SK-N-DZ (cell line): ENCODE measurements at regions not wholly inside any gene's neighbourhood (a gene's known extent, or its start where the extent isn't known, plus 50 kb on each side); places are given as distances from the start of the nearest gene placed in this dataset.
"Not testable (repeated sequence)": the region's sequence is repeated elsewhere in the genome, so short reads cannot be mapped to it uniquely, and the experiment has no call there.

ENCODE experiments used
- DNase-seq: peaks from one replicate; pipeline ENCODE4 v3.0.0-alpha.2; 2015; ENCODE audit warnings: low spot score

DNA sequence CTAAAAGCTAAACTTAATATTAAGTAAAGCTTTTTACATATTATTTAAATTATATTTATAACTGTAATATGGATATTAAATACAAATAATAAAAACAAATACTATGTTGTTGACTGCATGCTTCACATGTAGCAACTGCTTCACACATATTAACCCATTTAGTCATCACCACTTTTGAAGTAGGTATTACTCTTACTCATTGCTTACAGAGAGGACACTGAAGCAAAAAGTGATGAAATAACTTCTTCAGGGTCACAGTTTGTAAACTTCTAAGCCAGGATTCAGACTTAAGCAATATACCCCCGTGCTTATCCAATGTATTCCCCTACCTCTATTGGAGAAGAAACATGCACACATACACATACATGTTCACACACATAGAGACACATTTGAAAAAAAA is 166.6 kb downstream of the DKK2 start:
- no peak for DNase-seq

DNA sequence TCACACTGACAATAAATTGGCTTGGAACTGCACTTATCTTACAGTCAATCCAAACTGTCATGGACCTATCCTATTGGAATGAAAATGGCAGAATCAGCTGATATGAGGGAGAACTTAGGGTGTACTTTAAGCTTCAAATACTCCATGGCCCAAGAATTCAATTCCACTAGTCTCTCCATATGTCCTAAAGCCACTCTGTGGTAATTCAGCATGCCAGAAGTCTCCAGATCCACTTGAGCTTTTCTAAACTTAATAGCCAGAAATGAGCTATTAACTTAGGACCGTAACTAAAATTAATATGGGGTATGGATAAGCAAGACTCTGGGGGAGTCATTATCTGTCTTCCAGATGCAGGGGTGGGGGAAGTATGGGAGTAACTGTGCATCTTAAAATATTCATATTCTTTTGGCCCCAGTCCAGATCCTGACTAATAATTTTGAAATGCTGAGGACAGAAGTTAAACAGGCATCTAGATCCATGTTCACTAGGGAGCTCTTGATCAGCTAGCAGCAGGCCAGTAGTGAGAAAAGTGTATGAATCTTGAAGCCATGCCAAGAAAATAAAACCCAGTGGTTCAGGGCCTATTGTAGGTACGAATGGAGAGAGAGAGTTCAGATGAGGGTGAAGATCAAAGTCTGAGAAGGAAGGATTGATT is 167.6 kb downstream of the DKK2 start:
- DNase-seq, result no peak

DNA sequence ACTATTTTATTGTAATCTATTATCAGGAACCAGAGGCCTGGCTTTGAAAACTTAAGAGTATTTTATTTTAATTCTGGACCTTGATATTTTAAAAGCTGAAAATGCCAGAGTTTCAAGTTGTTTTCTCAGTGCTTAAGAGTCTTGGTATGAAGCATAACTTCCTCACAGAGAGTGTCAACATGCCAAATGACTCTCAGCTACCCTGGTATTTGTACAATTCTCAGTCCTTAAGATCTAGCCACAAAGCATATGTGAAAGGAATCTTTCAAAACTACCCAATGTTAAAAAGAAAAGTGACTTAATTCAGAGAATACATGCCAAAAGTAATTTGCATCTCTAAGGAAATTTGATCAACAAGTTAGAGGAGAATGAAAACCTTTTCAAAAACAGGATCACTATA is 171.9 kb downstream of the DKK2 start:
- DNase-seq, result no peak

DNA sequence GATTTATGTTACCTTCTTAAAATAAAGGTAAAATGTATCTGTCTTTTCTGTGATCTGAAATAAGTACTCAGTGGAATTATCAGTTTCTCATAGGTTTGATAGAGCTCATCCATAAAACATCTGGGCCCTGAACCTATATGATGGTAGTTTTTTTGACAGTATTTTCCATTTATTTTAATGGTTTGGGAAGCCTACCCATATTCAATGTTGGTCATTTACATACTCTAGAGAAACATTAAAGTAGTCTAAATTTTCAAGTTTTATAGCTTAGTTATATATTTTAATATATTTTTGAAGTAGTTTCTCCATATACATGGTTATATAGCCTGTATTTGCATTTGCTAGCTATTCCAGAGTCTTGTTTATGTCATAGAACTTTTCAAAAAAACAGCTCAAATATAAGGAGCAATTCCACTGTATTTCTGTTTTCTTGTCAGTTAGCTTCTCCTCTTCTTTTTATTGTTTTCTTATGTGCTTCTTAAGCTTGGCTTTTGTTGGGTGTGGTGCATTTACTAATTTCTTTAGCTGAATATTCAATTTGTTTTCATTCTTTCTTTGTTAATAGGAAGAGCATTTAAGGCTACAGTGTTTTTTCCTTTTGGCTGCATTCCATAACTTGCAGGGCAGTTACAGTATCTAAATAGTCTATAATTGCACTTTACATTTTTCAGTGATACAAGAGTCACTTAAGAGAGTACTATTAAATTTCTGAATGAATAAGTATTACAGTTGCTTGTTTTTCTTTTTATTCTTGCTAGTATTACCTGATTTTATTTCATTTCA is 181.4 kb downstream of the DKK2 start:
- DNase-seq, result no peak

DNA sequence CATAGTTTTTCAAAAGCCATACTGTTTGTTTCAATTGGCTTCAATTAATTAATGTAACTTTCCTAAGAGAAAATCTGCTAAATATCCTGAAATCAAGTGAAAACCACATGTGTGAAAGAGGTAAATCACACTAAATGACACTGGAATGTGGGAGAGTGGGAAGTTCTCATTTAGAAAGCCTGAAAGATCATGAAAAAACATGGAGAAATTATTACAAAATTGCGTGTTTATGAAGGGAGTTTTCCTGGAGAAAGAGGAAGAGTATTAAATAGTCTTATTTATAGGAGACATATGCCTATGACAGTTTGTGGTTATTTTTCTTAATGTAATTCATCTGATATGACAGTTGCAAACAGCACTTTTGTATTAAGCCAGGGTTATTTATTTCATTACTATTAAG is 183.7 kb downstream of the DKK2 start:
- no peak for DNase-seq

DNA sequence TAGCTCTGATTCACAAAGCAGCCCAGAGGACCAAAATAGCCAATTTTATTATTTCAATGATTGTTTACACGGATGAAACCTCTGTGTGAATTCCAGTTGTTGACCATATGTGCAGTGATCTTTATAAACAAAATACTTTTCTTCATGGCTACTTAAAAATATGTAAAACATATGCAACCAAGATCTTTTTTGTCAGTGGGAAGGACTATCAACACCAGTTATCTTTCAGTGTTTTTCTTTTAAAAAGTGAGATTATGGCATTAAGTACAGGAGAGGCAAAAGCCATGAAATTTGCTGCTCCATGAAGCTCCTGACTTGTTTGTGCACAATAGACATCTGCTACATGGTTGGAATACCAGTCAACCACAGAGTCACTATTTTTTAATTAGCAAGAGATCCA is 184.4 kb downstream of the DKK2 start:
- no peak for DNase-seq

DNA sequence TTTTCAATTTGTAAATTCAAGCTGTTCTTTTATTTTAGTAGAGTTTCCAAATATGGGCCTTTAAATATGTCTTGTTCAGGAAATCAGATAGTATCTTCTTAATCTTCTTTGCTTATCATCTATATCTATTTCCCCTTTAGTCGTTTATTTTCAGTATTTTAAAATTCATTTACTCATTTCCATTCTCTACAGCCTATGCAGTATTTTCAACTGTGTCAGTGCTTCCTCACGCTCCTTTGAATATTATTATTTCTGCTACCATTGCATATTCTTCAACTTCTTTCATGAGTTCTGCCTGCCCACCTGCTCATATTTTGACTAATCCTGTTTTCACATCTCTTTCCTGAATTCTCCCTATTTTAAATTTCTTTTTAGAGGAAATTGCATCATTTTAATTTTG is 185.4 kb downstream of the DKK2 start:
- no peak for DNase-seq

DNA sequence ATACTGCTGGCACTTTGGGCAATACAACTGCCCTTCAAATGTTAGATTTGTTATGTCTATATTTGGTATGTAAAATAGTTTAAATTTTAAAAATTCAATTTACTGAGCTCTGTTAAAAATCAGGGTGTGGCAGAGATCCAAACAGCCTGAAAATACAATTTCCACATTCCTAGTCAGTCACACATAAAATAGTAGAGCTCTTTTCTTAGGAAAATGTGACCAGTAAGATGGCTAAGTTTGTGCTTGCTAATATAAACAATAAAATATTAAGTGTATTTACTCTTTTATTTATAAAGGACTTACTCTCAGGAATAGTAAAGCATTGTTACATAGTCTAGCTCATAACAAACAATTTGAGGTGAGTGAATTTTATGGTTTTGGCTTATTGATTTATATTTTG is 200.2 kb downstream of the DKK2 start:
- DNase-seq, result no peak

DNA sequence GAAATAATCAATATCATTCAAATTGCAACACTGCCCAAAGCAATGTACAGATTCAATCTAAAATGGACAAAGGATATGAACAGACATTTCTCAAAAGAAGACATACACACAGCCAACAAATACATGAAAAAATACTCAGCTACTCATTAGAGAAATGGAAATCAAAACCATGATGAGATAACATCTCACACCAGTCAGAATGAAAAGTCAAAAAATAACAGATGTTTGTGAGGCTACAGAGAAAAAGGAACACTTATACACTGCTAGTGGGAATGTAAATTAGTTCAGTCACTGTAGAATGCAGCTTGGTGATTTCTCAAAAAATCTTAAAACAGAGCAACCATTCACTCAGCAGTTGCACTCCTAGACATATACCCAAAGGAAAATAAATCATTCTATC is 205.2 kb downstream of the DKK2 start:
- no peak for DNase-seq

DNA sequence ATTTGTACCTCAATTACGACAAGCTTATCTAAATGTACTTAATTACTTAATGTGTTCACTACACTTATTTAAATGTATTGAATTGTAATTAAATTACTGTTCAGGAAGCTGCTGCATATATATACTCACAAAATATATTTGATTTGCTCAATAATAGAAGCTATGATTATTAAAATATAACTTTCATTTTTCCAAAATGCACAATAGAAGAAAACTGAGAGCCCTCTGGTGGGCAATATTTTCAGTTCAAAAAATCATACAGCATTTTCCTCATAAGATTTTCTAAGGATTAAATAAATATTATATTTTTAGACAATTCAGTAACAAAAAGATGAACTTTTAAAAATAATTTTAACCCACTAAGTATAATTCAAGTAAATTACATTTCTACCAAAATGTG is 217.3 kb downstream of the DKK2 start:
- DNase-seq, result no peak

DNA sequence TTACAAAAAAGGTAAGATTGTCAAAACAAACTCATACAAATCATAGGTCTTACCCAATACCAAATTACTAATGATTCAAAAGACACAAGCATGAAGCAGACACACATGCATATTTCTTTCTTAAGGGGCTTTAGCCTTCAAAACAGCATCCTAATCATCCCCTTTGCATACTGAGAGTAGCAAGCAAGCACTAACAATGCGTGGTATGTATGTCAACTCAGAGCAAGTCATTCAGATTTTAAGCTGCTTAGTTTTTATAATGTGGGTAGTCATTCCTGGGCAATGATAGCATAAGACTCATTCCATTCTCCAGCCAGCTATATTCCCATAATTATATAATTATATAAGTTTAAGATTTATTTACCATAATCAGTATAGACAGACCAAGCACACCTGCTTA is 219.6 kb downstream of the DKK2 start:
- no peak for DNase-seq

DNA sequence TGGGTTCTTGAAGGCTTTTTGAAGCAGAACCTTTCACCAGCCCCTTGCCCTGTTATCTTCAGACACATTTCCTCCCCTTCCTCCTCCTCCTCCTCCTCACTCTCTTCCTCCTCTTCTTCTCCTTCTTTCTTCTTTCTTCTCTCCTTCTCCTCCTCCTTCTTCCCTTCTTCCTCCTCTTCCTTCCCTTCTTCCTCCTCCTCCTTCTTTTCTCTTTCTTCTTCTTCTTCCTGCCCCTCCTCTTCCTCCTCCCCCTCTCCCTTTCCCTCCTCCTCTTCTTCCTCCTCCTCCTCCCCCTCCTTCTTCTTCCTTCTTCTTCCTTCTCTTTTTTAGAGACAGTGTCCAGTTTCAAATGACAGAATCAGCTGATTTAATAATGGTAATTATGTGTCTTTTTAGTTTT is 226.0 kb downstream of the DKK2 start:
- no peak for DNase-seq

DNA sequence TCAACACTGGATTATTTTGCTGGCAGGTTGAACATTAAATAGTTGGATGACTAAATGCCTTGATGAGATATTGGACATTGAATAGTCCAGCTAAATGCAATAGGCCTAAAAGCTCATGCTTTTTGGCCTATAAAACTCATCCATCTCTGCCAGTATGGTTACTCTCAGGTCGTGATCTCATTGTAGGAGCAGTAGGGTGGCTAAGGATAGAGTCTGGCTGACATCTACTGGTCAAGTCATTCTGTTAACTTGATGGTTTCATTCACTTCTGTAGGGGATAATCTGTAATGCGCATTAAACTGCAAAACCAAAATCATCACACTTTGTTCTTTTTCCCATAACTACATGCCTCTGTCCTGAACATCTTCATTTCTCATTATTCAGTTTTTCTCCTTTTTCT is 227.0 kb downstream of the DKK2 start:
- peak; percentile 44 for DNase-seq

DNA sequence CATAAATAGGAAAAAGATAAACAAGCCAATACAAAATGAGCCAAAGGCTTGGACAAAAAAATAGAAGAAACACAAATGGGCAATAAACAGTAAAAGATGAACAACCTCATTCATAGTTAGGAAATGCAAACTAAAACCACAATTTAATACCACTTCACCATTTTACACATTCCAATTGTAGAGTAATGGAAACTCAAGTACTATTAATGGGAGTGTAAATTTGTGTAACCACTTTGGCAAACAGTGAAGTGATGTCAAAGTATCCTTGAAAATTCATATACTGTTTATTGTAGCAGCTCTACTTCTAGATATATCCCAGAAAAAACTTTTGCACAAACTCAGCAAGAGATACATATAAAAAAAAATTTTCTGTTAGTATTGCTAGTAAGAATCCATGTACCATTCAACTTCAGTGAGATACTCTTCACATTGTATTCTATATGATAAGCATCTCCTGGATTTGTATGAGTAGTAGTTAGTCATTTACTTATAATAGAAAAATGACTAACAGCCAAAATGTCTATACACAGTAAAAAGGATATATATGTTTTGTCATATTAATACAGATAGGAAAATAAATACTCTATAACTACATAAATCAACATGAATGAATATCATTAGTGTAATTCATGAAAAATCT is 229.8 kb downstream of the DKK2 start:
- DNase-seq, result no peak

DNA sequence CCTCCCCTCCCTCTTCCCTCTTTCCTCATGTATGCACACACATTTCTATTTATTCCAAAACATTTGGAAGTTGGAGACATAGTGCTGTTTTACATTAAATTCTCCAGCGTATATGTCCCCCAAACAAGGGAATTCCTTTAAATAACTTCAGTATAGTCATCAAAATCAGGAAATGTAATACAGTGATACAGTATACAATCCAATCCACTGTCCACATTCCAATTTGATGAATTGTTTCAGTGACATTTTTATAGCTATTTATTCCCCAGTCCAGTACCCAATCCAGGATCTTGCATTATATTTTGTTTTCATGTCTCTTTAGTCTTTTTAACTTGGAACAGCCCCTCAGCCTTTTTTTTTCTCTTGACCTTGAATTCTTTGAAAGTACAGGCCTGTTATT is 233.0 kb downstream of the DKK2 start:
- DNase-seq, result no peak

DNA sequence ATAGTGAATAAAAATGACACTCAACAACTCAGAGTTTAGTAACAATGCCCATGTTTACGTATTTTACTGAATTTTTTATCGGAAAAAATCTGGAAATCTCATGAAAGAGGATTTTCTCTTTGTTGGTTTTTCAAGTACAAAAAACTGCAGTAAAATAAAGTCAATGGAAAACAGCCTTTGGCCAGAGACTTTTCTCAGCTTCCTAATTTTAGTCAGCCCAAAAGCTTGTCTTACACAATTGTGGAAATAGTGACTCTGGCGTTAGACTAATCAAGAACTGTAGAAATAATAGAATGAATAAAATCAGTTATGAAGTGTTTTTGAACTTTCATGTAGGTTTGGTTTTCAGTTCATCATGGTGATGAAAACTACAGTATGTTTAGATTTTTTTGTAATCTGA is 234.7 kb downstream of the DKK2 start:
- no peak for DNase-seq

DNA sequence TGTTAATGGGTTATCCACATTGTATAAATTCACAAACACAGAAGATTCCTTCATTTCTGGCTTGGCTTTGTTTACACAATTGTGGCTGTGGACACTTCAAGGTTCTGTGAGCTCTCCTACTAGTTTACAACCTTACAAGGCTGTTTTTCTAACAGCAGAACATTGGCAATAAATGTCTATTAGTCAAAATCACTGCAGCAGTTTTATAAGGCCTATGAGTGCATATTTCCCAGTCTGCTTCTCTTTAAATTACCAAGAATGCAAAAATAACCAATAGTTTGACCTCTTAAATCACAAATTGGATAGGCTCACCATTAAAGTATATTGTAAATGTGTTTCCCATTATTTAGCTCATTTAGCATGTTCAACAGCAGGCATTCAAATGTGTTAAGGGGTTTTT is 239.2 kb downstream of the DKK2 start:
- no peak for DNase-seq

DNA sequence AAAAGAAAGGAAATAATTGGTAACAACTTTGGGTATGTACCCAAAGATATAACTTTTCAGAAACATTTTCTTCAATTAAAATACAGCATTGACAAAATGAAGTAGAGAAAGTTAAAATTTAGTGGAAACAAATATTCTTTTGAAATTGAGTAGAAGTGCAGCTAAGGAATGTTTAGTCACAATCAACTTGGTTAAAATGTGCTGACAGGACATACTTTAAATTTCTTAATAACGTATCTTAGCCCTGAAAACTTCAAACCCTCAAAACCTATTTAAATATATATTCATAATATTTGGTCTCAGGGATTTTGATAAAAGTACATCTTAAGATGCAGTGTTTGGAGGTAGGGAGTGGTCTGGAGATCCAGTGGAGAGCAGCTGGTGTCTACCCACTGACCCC is 240.8 kb downstream of the DKK2 start:
- DNase-seq, result no peak

DNA sequence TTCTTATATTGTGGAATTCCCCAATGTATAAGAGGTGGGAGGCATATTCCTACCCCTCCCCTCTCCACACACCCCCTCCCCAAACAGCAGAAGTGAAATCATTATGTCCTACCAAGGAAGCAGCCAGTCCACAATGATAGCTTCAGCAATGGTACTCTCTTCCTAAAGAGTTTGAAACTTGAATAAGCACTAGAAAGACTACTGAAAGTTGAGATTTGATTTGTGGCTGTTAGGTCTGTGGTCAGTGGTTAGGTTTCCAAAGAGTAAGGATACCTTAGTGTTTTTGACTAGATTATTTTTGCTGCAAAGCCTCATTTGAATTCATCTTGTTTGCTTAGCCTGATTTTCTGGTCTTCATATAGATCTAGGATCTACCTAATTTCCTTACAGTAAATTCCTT is 242.2 kb downstream of the DKK2 start:
- no peak for DNase-seq

DNA sequence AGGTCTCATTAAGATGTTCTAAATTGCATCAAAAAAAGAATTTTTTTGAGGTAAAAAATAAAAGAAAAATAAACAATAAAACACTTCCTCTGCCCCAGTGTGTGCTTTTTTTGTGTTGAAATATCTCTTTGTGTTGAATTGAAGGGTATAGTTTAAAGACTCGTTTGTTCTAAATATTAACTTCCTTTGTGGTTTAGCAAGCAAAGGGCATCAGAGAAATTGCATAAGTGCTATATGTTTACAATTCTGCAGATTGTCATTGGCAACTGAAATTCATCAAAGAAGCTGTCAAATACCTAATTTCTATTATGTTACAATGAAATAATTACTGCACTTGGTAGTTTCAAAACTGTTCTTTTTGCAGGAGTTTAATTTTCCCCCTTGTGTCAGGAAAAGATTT is 260.5 kb downstream of the DKK2 start:
- DNase-seq, result no peak

DNA sequence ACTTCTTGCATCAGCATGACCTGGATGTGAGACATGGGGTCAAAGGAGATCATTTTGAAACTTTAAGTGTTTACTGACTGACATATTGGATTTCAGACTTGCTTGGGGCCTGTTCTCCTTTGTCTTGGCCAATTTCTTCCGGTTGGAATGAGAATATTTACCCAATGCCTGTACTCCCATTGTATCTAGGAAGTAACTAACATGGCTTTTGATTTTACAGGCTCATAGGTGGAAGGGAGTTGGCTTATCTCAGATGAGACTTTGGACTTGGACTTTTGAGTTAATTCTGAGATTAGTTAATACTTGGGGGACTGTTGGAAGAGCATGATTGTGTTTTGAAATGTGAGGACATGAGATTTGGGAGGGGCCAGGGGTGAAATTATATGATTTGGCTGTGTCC is 262.1 kb downstream of the DKK2 start:
- DNase-seq, result not testable (repeated sequence)

DNA sequence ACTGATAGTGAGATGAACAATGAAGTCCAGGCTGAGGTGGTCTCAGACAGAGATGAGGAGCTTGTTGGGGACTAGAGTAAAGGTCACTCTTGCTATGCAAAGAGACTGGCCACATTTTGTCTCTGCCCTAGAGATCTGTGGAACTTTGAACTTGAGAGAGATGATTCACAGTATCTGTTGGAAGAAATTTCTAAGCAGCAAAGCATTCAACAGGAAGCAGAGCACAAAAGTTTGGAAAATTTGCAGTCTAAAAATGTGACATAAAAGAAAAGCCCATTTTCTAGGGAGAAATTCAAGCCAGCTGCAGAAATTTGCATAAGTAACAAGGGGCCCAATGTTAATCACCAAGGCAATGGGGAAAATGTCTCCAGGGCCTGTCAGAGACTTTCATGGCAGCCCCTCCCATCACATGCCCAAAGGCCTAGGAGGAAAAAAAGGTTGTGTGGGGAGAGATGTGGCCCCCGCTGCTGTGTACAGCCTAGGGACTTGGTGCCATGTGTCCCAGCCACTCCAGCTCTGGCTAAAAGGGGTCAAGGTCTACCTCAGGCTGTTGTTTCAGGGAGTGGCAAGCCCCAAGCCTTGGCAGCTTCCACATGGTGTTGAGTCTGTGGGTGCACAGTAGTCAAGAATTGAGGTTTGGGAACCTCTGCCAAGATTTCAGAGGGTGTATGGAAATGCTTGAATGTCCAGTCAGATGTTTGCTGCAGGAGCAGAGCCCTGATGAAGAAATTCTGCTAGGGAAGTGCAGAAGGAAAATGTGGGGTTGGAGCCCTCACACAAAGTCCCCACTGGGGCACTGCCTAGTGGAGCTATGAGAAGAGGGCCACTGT is 262.8 kb downstream of the DKK2 start:
- no peak for DNase-seq
